ENCODE measurements at regions not wholly inside any gene's neighbourhood (a gene's known extent, or its start where the extent isn't known, plus 50 kb on each side); places are given as distances from the start of the nearest gene placed in this dataset.

GRCh38 chr7:80018941-80019808, 115.5 kb upstream of the GNAI1 start:
- peak; percentile 97 for TF ChIP-seq CTCF (IDR thresholded peaks at IDR 0.05)
- no peak for TF ChIP-seq ZFX (IDR thresholded peaks at IDR 0.05; ENCODE audit: borderline replicate concordance)
